GM23338 (cell line): ENCODE measurements at regions not wholly inside any gene's neighbourhood (a gene's known extent, or its start where the extent isn't known, plus 50 kb on each side); places are given as distances from the start of the nearest gene placed in this dataset.

Experiments
- ATAC-seq: fragments of 200-7000 bp; cut with Tn5 transposase; 3 replicates; pipeline ENCODE4 v1.9.1; 2020
- DNase-seq: peaks from one replicate; pipeline ENCODE4 v3.0.0-alpha.2; 2015; ENCODE audit warnings: low spot score
- H2AFZ ChIP-seq: fragments of 200-600 bp; sonication (generic); 2 replicates; pipeline ENCODE4 v1.8.0; 2016; ENCODE audit warnings: antibody characterized with exemption, mild to moderate bottlenecking, moderate library complexity
- H3F3A ChIP-seq: fragments of 200-600 bp; sonication (generic); replicated peaks from 2 replicates; pipeline ENCODE4 v1.8.0; 2017; ENCODE audit warnings: antibody characterized with exemption, mixed run types, low read depth
- H3K27ac ChIP-seq: fragments of 200-600 bp; sonication (generic); 2 replicates; pipeline ENCODE4 v1.6.1; 2016; ENCODE audit warnings: low read depth
- H3K27me3 ChIP-seq: fragments of 200-600 bp; sonication (generic); 2 replicates; pipeline ENCODE4 v1.8.0; 2016; ENCODE audit warnings: mild to moderate bottlenecking, mixed run types, moderate library complexity; ENCODE audit not compliant: insufficient read depth
- H3K36me3 ChIP-seq: fragments of 200-600 bp; sonication (generic); 2 replicates; pipeline ENCODE4 v1.8.0; 2016; ENCODE audit warnings: mild to moderate bottlenecking; ENCODE audit not compliant: insufficient read depth
- H3K4me1 ChIP-seq: fragments of 200-600 bp; sonication (generic); 2 replicates; pipeline ENCODE4 v1.8.0; 2016; ENCODE audit warnings: mild to moderate bottlenecking, moderate library complexity; ENCODE audit not compliant: insufficient read depth
- H3K4me2 ChIP-seq: fragments of 200-600 bp; sonication (generic); 2 replicates; pipeline ENCODE4 v1.7.1; 2017; ENCODE audit warnings: mixed run types
- H3K4me3 ChIP-seq: fragments of 200-600 bp; sonication (generic); 2 replicates; pipeline ENCODE4 v1.6.1; 2016; ENCODE audit warnings: mixed run types
- H3K79me2 ChIP-seq: fragments of 200-600 bp; sonication (generic); replicated peaks from 2 replicates; pipeline ENCODE4 v1.8.0; 2017; ENCODE audit warnings: mild to moderate bottlenecking; ENCODE audit not compliant: insufficient read depth
- H3K9me2 ChIP-seq: fragments of 200-600 bp; sonication (generic); 2 replicates; pipeline ENCODE4 v1.8.0; 2017; ENCODE audit not compliant: insufficient read depth
- H4K20me1 ChIP-seq: fragments of 200-600 bp; sonication (generic); replicated peaks from 2 replicates; pipeline ENCODE4 v1.8.0; 2017; ENCODE audit warnings: mild to moderate bottlenecking; ENCODE audit not compliant: insufficient read depth
- H3K27ac Mint-ChIP-seq: 2 replicates; pipeline ENCODE4 v1.8.0; 2020; ENCODE audit warnings: inconsistent platforms, mild to moderate bottlenecking, moderate library complexity, mixed read lengths
- H3K27me3 Mint-ChIP-seq: 3 replicates; pipeline ENCODE4 v1.8.0; 2022; ENCODE audit warnings: low read depth, mild to moderate bottlenecking, moderate library complexity, mixed read lengths, inconsistent platforms; ENCODE audit not compliant: insufficient read depth, poor library complexity
- H3K36me3 Mint-ChIP-seq: 3 replicates; pipeline ENCODE4 v1.8.0; 2021; ENCODE audit warnings: low read depth, mild to moderate bottlenecking, inconsistent platforms, moderate library complexity, mixed read lengths
- H3K4me1 Mint-ChIP-seq: 3 replicates; pipeline ENCODE4 v1.8.0; 2020; ENCODE audit warnings: mild to moderate bottlenecking, inconsistent platforms, mixed read lengths
- H3K4me3 Mint-ChIP-seq: 3 replicates; pipeline ENCODE4 v1.8.0; 2021; ENCODE audit warnings: moderate library complexity, mild to moderate bottlenecking, inconsistent platforms, mixed read lengths
- H3K9me3 Mint-ChIP-seq: 3 replicates; pipeline ENCODE4 v1.8.0; 2020; ENCODE audit warnings: moderate library complexity, mild to moderate bottlenecking, inconsistent platforms, mixed read lengths
- CTCF ChIP-seq, 2 experiments: fragments of 200-600 bp in 1 of 2; sonication (generic) in 1 of 2; conservative IDR thresholded peaks; 2 replicates each; pipeline versions ENCODE4 v1.5.1 to v1.6.1; 2016 to 2017; ENCODE audit warnings: antibody characterized with exemption in 2 of 2, low read depth in 2 of 2, mild to moderate bottlenecking in 2 of 2, moderate library complexity in 1 of 2
- ETS1 ChIP-seq: IDR thresholded peaks from 2 replicates; pipeline ENCODE4 v1.6.1; 2016; ENCODE audit warnings: antibody characterized with exemption
- EZH2 ChIP-seq: fragments of 200-600 bp; sonication (generic); IDR thresholded peaks from one replicate; pipeline ENCODE4 v1.8.0; 2017; ENCODE audit warnings: antibody characterized with exemption, mild to moderate bottlenecking, low read depth; ENCODE audit not compliant: unreplicated experiment
- EZH2phosphoT487 ChIP-seq: fragments of 200-600 bp; sonication (generic); IDR thresholded peaks from one replicate; pipeline ENCODE4 v1.8.1; 2018; ENCODE audit warnings: antibody characterized with exemption; ENCODE audit not compliant: unreplicated experiment
- JUNB ChIP-seq: IDR thresholded peaks from one replicate; pipeline ENCODE4 v1.6.1; 2016; ENCODE audit warnings: antibody characterized with exemption; ENCODE audit not compliant: unreplicated experiment
- NANOG ChIP-seq: IDR thresholded peaks from 2 replicates; pipeline ENCODE4 v1.6.1; 2016; ENCODE audit warnings: antibody characterized with exemption, borderline replicate concordance
- POLR2AphosphoS5 ChIP-seq: IDR thresholded peaks from 2 replicates; pipeline ENCODE4 v1.6.1; 2016; ENCODE audit warnings: antibody characterized with exemption, low read depth
- STAT1 ChIP-seq: IDR thresholded peaks from one replicate; pipeline ENCODE4 v1.6.1; 2016; ENCODE audit warnings: antibody characterized with exemption; ENCODE audit not compliant: unreplicated experiment
- ZNF114 ChIP-seq: fragments of 250-450 bp; sonication (Bioruptor Pico); IDR thresholded peaks from 2 replicates; pipeline ENCODE4 v1.5.0; 2020; ENCODE audit warnings: mild to moderate bottlenecking, moderate library complexity
- ZNF462 ChIP-seq: fragments of 250-450 bp; sonication (Bioruptor Pico); IDR thresholded peaks from 2 replicates; pipeline ENCODE4 v1.5.0; 2020; ENCODE audit warnings: mild to moderate bottlenecking, moderate library complexity
- TF ChIP-seq, protein P1 (sequence below): IDR thresholded peaks from one replicate; pipeline ENCODE4 v1.6.1; 2018; ENCODE audit warnings: antibody characterized with exemption; ENCODE audit not compliant: unreplicated experiment

DNA sequence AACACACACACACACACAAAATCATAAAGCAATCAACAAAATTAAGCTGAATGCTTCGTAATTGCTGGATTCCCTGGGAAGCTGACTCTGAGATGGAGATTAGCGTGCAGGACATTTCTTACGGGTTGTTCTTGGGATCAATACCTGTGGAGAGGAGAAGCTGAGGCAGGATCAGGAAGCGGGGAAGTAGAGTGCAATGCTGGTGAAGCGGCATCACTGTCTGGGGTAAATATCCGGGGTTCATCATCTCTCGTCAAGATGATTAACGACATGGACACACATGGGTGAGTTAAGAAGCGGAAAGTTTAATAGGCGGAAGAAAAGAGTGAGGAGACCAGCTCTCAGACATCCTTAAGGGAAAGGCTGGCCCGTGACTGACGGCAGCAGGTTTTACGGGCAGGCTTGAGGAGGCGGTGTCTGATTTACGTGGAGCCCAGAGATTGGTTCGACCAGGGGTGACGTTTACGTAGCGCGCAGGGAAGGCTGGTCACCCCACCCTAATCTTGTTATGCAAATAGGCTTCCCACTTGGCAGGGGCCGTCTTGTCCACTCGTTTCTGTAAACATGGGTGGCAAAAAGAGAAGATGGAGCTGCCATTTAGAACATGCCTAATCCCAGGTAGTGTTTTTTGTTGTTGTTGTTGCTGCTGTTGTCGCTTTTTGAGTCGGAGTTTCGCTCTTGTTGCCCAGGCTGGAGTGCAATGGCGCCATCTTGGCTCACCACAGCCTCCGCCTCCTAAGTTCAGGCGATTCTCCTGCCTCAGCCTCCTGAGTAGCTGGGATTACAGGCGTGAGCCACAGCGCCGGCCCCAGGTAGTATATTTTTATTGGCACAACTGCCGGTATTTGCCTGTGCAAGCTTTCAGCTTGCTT, 135.6 kb upstream of the KCNJ15 start:
- no peak for TF ChIP-seq POLR2AphosphoS5
- no peak for TF ChIP-seq STAT1
- TF ChIP-seq CTCF (conservative IDR thresholded peaks at IDR 0.05; ENCODE audit: low read depth in 2 of 2): no peak
- TF ChIP-seq, protein P1, sequence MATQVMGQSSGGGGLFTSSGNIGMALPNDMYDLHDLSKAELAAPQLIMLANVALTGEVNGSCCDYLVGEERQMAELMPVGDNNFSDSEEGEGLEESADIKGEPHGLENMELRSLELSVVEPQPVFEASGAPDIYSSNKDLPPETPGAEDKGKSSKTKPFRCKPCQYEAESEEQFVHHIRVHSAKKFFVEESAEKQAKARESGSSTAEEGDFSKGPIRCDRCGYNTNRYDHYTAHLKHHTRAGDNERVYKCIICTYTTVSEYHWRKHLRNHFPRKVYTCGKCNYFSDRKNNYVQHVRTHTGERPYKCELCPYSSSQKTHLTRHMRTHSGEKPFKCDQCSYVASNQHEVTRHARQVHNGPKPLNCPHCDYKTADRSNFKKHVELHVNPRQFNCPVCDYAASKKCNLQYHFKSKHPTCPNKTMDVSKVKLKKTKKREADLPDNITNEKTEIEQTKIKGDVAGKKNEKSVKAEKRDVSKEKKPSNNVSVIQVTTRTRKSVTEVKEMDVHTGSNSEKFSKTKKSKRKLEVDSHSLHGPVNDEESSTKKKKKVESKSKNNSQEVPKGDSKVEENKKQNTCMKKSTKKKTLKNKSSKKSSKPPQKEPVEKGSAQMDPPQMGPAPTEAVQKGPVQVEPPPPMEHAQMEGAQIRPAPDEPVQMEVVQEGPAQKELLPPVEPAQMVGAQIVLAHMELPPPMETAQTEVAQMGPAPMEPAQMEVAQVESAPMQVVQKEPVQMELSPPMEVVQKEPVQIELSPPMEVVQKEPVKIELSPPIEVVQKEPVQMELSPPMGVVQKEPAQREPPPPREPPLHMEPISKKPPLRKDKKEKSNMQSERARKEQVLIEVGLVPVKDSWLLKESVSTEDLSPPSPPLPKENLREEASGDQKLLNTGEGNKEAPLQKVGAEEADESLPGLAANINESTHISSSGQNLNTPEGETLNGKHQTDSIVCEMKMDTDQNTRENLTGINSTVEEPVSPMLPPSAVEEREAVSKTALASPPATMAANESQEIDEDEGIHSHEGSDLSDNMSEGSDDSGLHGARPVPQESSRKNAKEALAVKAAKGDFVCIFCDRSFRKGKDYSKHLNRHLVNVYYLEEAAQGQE: no peak
- TF ChIP-seq EZH2phosphoT487: no peak
- no peak for TF ChIP-seq ETS1
- no peak for TF ChIP-seq NANOG
- TF ChIP-seq JUNB: no peak
- no peak for TF ChIP-seq EZH2
- TF ChIP-seq ZNF462 (CRISPR knock-in tag): no peak
- TF ChIP-seq ZNF114 (CRISPR knock-in tag): no peak
- no peaks in the 10 kb centered on the region for H3K9me2 ChIP-seq
- Mint-ChIP-seq H3K4me3 (no peak overlapping the region), H3K9me3 (no peaks in the 10 kb centered on the region), H3K27me3 (no peaks in the 10 kb centered on the region), H3K27ac (no peak overlapping the region), H3K4me1 (no peaks in the 10 kb centered on the region), H3K36me3 (no peaks in the 10 kb centered on the region)
- H3K27me3 ChIP-seq: no peaks in the 10 kb centered on the region
- ATAC-seq (no peak), DNase-seq (no peak)
- H3K27ac ChIP-seq: no peak overlapping the region
- H4K20me1 ChIP-seq: no peaks in the 10 kb centered on the region
- H3K36me3 ChIP-seq: no peaks in the 10 kb centered on the region
- H3K4me2 ChIP-seq: no peak overlapping the region
- H3K4me3 ChIP-seq: no peak overlapping the region
- no peaks in the 10 kb centered on the region for H3F3A ChIP-seq
- no peaks in the 10 kb centered on the region for H3K79me2 ChIP-seq
- no peaks in the 10 kb centered on the region for H3K4me1 ChIP-seq
- 0 out of 2 replicates have a peak overlapping the region, but pooled peaks have one; percentile 39 for H2AFZ ChIP-seq
